Fibroblast of lung (primary cell): ENCODE measurements at regions not wholly inside any gene's neighbourhood (a gene's known extent, or its start where the extent isn't known, plus 50 kb on each side); places are given as distances from the start of the nearest gene placed in this dataset.

ENCODE experiments used
- DNase-seq, 2 donors: peaks; one replicate each; pipeline versions ENCODE4 v3.0.0 to v3.0.0-alpha.2; 2010; ENCODE audit warnings: low read depth in 2 of 2
- H2AFZ ChIP-seq: 2 replicates; pipeline ENCODE4 v1.5.1; 2012; ENCODE audit warnings: low read length, control low read depth, inconsistent platforms
- H3K27ac ChIP-seq: 2 replicates; pipeline ENCODE4 v1.5.1; 2011; ENCODE audit warnings: low read length, control low read depth; ENCODE audit not compliant: insufficient read depth
- H3K27me3 ChIP-seq: 2 replicates; pipeline ENCODE4 v1.5.1; 2011; ENCODE audit warnings: mild to moderate bottlenecking, low read length; ENCODE audit not compliant: control insufficient read depth, insufficient read depth
- H3K36me3 ChIP-seq: 2 replicates; pipeline ENCODE4 v1.5.1; 2011; ENCODE audit warnings: low read length; ENCODE audit not compliant: control insufficient read depth, insufficient read depth
- H3K4me1 ChIP-seq: 2 replicates; pipeline ENCODE4 v1.5.1; 2011; ENCODE audit warnings: low read length; ENCODE audit not compliant: control insufficient read depth, insufficient read depth; ENCODE audit errors: extremely low read depth
- H3K4me2 ChIP-seq: 2 replicates; pipeline ENCODE4 v1.5.1; 2011; ENCODE audit warnings: low read length, control low read depth; ENCODE audit not compliant: insufficient read depth; ENCODE audit errors: extremely low read depth
- H3K4me3 ChIP-seq, 4 experiments: fragments of 200-600 bp in 1 of 4; sonication (generic) in 1 of 4; replicated peaks in 1 of 4; 2 replicates each; pipeline ENCODE4 v1.5.1; 2011 to 2016; ENCODE audit warnings: low read length in 4 of 4, low read depth in 3 of 4, mild to moderate bottlenecking in 3 of 4, control low read depth in 2 of 4, inconsistent platforms in 1 of 4, mixed read lengths in 1 of 4; ENCODE audit not compliant: insufficient read depth in 1 of 4; ENCODE audit errors: control extremely low read depth in 1 of 4
- H3K79me2 ChIP-seq: 2 replicates; pipeline ENCODE4 v1.5.1; 2012; ENCODE audit warnings: mild to moderate bottlenecking, low read length, inconsistent platforms; ENCODE audit not compliant: control insufficient read depth, insufficient read depth
- H3K9ac ChIP-seq: 2 replicates; pipeline ENCODE4 v1.5.1; 2011; ENCODE audit warnings: mild to moderate bottlenecking, low read length, control low read depth; ENCODE audit not compliant: insufficient read depth
- H3K9me3 ChIP-seq: 2 replicates; pipeline ENCODE4 v1.5.1; 2012; ENCODE audit warnings: low read depth, low read length; ENCODE audit not compliant: control insufficient read depth, insufficient read depth
- H4K20me1 ChIP-seq: 2 replicates; pipeline ENCODE4 v1.5.1; 2011; ENCODE audit warnings: low read length; ENCODE audit not compliant: control insufficient read depth, insufficient read depth; ENCODE audit errors: extremely low read depth
- CTCF ChIP-seq, 2 donors: IDR thresholded peaks in 1 of 2; conservative IDR thresholded peaks in 1 of 2; 1 replicate in 1 of 2; 2 replicates in 1 of 2; pipeline ENCODE4 v1.5.1; 2011 to 2012; ENCODE audit warnings: low read length in 2 of 2, control low read depth in 1 of 2, inconsistent platforms in 1 of 2, low read depth in 1 of 2, mild to moderate bottlenecking in 1 of 2
- EZH2 ChIP-seq: IDR thresholded peaks from 2 replicates; pipeline ENCODE4 v1.5.1; 2012; ENCODE audit warnings: low read length, control low read depth, mild to moderate bottlenecking; ENCODE audit errors: missing control alignments

- H3K9ac ChIP-seq: no peak overlapping the region
- H3K4me2 ChIP-seq: peak overlapping the region; percentile 46
- H3K4me1 ChIP-seq: no peaks in the 10 kb centered on the region
- H3K9me3 ChIP-seq: no peaks in the 10 kb centered on the region
- H3K27me3 ChIP-seq: peaks cover 3% of the 10 kb centered on the region
- peak in 1 of 2 donors; percentile 13 for DNase-seq
- no peak overlapping the region for H3K4me3 ChIP-seq
- no peaks in the 10 kb centered on the region for H3K79me2 ChIP-seq
- no peaks in the 10 kb centered on the region for H4K20me1 ChIP-seq
- H3K36me3 ChIP-seq: no peaks in the 10 kb centered on the region
- TF ChIP-seq CTCF (conservative IDR thresholded peaks at IDR 0.05 in 1 of 2, IDR thresholded peaks at IDR 0.05 in 1 of 2; ENCODE audit: low read depth in 1 of 2, low read length in 2 of 2) (no peak), EZH2 (no peak)
- H3K27ac ChIP-seq: no peak overlapping the region
- peak overlapping the region; percentile 48 for H2AFZ ChIP-seq
Observed at GRCh38 chr1:244139655-244140054, 88.6 kb downstream of the ZBTB18 start.

- Histone ChIP-seq H3K9ac (no peak overlapping the region), H3K27me3 (peaks cover 6% of the 10 kb centered on the region), H3K4me1 (no peaks in the 10 kb centered on the region), H2AFZ (no peak overlapping the region), H3K79me2 (no peaks in the 10 kb centered on the region), H3K27ac (no peak overlapping the region), H4K20me1 (no peaks in the 10 kb centered on the region), H3K36me3 (no peaks in the 10 kb centered on the region), H3K4me2 (no peak overlapping the region), H3K4me3 (no peak overlapping the region), H3K9me3 (no peaks in the 10 kb centered on the region)
- no peak for DNase-seq
- TF ChIP-seq CTCF (conservative IDR thresholded peaks at IDR 0.05 in 1 of 2, IDR thresholded peaks at IDR 0.05 in 1 of 2; ENCODE audit: low read depth in 1 of 2, low read length in 2 of 2) (no peak), EZH2 (no peak)
Observed at GRCh38 chr1:244140420-244140819, 89.3 kb downstream of the ZBTB18 start.

DNA sequence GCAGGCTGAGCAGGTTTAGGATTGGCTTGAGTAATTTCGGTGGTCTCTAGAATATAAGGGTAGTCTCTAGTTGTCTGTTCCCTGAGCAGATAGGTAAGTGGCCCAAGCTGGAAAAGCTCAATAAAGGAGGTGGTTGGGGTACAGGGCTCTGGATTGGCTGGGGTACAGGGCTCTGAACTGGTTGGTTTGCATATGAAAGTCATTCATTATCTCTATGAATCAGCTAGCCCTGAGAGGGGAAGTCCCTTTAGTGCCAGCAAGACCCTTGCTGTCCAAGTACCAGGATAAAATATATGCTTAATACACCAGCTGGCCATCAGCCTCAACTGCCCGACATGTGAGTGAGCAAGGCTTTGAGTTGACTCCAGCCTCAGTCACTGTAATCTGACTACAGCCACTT lies 93.0 kb downstream of the ZBTB18 start:
- Histone ChIP-seq H3K27me3 (peaks cover 3% of the 10 kb centered on the region), H3K4me3 (no peak overlapping the region), H3K27ac (no peak overlapping the region), H3K36me3 (no peaks in the 10 kb centered on the region), H3K9me3 (no peaks in the 10 kb centered on the region), H4K20me1 (no peaks in the 10 kb centered on the region), H3K79me2 (no peaks in the 10 kb centered on the region), H3K9ac (no peak overlapping the region), H3K4me1 (no peaks in the 10 kb centered on the region), H3K4me2 (no peak overlapping the region), H2AFZ (no peak overlapping the region)
- TF ChIP-seq CTCF (conservative IDR thresholded peaks at IDR 0.05 in 1 of 2, IDR thresholded peaks at IDR 0.05 in 1 of 2; ENCODE audit: low read depth in 1 of 2, low read length in 2 of 2) (no peak), EZH2 (no peak)
- no peak for DNase-seq
